Keratinocyte (primary cell): ENCODE measurements at regions not wholly inside any gene's neighbourhood (a gene's known extent, or its start where the extent isn't known, plus 50 kb on each side); places are given as distances from the start of the nearest gene placed in this dataset.

Experiments
- CTCF ChIP-seq, 3 experiments: IDR thresholded peaks in 1 of 3; conservative IDR thresholded peaks in 1 of 3; optimal IDR thresholded peaks in 1 of 3; 2 replicates in 2 of 3; 3 replicates in 1 of 3; pipeline versions ENCODE3 to v1.5.1; 2011; ENCODE audit warnings: low read length in 3 of 3, mild to moderate bottlenecking in 3 of 3, moderate library complexity in 2 of 3, control low read depth in 1 of 3, inconsistent platforms in 1 of 3; ENCODE audit not compliant: insufficient read depth in 2 of 3; ENCODE audit errors: extremely low read depth in 1 of 3
- EZH2 ChIP-seq: IDR thresholded peaks from one replicate; pipeline ENCODE4 v1.6.1; 2012; ENCODE audit warnings: inconsistent platforms, mild to moderate bottlenecking, low read length, moderate library complexity

DNA sequence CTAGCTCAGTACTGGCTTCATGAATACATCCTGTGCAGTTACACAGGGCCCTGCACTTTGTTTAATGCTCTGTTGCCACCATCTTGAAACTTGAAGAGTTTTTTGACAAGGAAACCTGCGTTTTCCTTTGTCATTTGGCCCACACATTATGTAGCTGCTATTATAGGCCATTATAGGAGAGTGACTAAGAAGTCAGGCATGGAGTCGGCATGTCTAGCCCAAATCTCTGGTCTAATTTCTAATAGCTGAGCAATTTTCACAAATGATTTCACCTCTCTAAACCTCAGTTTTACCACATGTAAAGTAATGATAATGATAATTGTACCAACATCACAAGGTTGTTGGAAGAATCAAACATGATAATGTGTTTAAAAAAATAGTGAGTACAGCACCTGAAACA is 67.1 kb upstream of the MYLIP start:
- TF ChIP-seq CTCF (optimal IDR thresholded peaks at IDR 0.05 in 1 of 3, IDR thresholded peaks at IDR 0.05 in 1 of 3, conservative IDR thresholded peaks at IDR 0.05 in 1 of 3; ENCODE audit: extremely low read depth in 1 of 3, insufficient read depth in 2 of 3, low read length in 3 of 3), result no peak
- TF ChIP-seq EZH2, result no peak
